HL-60 (cell line): ENCODE measurements at regions not wholly inside any gene's neighbourhood (a gene's known extent, or its start where the extent isn't known, plus 50 kb on each side); places are given as distances from the start of the nearest gene placed in this dataset.

Experiments used
- DNase-seq, 2 experiments: peaks; one replicate each; pipeline ENCODE4 v3.0.0-alpha.2; 2010 to 2020; ENCODE audit warnings: low read depth in 1 of 2, low spot score in 1 of 2
- H3K27ac ChIP-seq: fragments of 250-450 bp; sonication (Bioruptor Pico); replicated peaks from 2 replicates; pipeline ENCODE4 v1.5.1; 2020; ENCODE audit warnings: mild to moderate bottlenecking, moderate library complexity
- H3K27me3 ChIP-seq: fragments of 250-450 bp; sonication (Bioruptor Pico); 2 replicates; pipeline ENCODE4 v1.5.1; 2021; ENCODE audit warnings: mild to moderate bottlenecking, moderate library complexity; ENCODE audit not compliant: insufficient read depth, poor library complexity, severe bottlenecking
- H3K4me3 ChIP-seq: replicated peaks from 2 replicates; pipeline ENCODE4 v1.5.1; 2011; ENCODE audit warnings: mild to moderate bottlenecking, control low read depth, low read length; ENCODE audit not compliant: insufficient read depth
- GABPA ChIP-seq: IDR thresholded peaks from 2 replicates; pipeline ENCODE4 v1.6.1; 2012; ENCODE audit warnings: low read depth
- POLR2AphosphoS5 ChIP-seq: IDR thresholded peaks from 2 replicates; pipeline ENCODE4 v1.6.1; 2012; ENCODE audit warnings: low read depth
- SPI1 ChIP-seq: IDR thresholded peaks from 2 replicates; pipeline ENCODE4 v1.6.1; 2012; ENCODE audit warnings: low read depth, mild to moderate bottlenecking, borderline replicate concordance
- TF ChIP-seq, protein P1 (sequence below): IDR thresholded peaks from 2 replicates; pipeline ENCODE4 v1.6.1; 2012; ENCODE audit warnings: low read depth; ENCODE audit not compliant: insufficient replicate concordance
- TF ChIP-seq, protein P2 (sequence below): IDR thresholded peaks from one replicate; pipeline ENCODE4 v1.5.1; 2011; ENCODE audit warnings: low read length, control low read depth, inconsistent platforms; ENCODE audit not compliant: insufficient read depth

DNA sequence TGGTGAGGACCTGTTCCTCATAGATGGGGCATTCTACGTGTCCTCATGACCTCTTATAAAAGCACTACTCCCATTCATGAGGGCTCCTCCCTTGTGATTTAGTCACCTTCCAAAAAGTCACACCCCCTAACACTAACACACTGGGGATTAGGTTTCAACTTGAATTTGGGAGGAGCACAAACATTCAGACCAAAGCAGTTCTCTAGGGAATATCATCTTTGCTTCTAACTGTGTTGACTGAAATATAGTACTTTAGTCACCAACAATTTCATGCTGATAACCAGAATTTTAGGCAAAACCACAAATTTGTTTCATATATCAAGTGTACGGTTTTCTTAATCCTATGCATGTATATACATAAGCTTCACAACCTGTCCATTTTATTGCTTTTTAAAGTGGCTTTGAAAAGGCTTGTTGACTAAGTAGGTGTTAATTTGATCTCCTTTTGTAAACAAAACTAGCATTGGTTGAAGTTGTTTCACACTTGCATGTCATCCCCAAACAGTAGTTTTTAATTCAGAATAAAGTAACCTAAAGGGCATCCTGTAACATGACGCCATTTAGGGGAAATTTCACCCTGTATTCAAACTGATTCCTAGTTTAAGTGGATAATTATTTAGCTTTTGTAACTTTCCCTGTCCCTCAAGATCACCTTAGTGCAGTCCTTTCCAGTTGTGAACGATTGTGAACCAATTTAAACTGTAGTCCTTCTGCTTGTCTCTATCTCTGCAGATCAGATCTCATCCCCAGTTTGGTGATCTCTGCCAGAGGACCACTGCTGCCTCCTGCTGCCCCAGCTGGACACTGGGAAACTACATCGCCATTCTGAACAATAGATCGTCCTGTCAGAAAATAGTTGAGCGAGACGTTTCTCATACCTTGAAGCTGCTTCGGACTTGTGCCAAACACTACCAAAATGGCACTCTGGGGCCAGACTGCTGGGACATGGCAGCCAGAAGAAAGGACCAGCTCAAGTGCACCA, 141.1 kb downstream of the TLR5 start:
- no peak overlapping the region for H3K4me3 ChIP-seq
- DNase-seq: no peak
- H3K27ac ChIP-seq: no peak overlapping the region
- TF ChIP-seq POLR2AphosphoS5: no peak
- TF ChIP-seq, protein P1, sequence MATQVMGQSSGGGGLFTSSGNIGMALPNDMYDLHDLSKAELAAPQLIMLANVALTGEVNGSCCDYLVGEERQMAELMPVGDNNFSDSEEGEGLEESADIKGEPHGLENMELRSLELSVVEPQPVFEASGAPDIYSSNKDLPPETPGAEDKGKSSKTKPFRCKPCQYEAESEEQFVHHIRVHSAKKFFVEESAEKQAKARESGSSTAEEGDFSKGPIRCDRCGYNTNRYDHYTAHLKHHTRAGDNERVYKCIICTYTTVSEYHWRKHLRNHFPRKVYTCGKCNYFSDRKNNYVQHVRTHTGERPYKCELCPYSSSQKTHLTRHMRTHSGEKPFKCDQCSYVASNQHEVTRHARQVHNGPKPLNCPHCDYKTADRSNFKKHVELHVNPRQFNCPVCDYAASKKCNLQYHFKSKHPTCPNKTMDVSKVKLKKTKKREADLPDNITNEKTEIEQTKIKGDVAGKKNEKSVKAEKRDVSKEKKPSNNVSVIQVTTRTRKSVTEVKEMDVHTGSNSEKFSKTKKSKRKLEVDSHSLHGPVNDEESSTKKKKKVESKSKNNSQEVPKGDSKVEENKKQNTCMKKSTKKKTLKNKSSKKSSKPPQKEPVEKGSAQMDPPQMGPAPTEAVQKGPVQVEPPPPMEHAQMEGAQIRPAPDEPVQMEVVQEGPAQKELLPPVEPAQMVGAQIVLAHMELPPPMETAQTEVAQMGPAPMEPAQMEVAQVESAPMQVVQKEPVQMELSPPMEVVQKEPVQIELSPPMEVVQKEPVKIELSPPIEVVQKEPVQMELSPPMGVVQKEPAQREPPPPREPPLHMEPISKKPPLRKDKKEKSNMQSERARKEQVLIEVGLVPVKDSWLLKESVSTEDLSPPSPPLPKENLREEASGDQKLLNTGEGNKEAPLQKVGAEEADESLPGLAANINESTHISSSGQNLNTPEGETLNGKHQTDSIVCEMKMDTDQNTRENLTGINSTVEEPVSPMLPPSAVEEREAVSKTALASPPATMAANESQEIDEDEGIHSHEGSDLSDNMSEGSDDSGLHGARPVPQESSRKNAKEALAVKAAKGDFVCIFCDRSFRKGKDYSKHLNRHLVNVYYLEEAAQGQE: no peak
- no peak for TF ChIP-seq SPI1
- no peak for TF ChIP-seq GABPA
- TF ChIP-seq, protein P2, sequence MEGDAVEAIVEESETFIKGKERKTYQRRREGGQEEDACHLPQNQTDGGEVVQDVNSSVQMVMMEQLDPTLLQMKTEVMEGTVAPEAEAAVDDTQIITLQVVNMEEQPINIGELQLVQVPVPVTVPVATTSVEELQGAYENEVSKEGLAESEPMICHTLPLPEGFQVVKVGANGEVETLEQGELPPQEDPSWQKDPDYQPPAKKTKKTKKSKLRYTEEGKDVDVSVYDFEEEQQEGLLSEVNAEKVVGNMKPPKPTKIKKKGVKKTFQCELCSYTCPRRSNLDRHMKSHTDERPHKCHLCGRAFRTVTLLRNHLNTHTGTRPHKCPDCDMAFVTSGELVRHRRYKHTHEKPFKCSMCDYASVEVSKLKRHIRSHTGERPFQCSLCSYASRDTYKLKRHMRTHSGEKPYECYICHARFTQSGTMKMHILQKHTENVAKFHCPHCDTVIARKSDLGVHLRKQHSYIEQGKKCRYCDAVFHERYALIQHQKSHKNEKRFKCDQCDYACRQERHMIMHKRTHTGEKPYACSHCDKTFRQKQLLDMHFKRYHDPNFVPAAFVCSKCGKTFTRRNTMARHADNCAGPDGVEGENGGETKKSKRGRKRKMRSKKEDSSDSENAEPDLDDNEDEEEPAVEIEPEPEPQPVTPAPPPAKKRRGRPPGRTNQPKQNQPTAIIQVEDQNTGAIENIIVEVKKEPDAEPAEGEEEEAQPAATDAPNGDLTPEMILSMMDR: no peak
- peaks cover 3% of the 10 kb centered on the region for H3K27me3 ChIP-seq

DNA sequence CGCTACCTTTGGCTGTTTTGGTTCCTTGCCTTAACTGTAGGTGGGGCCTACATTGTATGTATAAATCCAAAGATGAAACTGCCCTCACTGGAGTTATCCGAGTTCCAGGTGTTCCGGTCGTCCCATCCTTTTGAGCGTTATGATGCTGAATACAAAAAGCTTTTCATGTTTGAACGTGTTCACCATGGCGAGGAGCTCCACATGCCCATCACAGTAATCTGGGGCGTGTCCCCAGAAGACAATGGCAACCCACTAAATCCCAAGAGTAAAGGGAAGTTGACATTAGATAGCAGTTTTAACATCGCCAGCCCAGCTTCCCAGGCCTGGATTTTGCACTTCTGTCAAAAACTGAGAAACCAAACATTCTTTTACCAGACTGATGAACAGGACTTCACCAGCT, 139.5 kb downstream of the TLR5 start:
- peaks cover 3% of the 10 kb centered on the region for H3K27me3 ChIP-seq
- H3K27ac ChIP-seq: no peak overlapping the region
- no peak overlapping the region for H3K4me3 ChIP-seq
- no peak for DNase-seq
- TF ChIP-seq POLR2AphosphoS5 (no peak), GABPA (no peak), SPI1 (no peak)
- TF ChIP-seq, protein P2: no peak
- TF ChIP-seq, protein P1: no peak

DNA sequence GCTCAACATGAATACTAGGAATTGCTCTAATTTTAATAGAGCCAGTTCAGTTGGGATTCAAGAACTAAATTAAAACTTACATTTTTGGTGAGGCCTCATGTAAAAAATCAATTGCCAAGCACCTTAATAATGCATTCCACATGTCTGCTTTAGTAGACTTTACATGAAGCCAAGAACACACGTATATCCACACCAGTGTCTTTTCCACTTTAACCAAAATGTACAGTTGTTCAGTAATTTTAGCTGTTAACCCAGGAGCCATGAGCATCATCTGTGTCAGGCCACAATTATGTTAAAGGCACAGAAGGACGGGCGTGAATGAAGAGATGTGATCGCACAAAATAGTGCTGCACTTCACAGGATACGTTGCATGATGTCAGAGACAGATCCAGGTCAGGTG, 136.7 kb downstream of the TLR5 start:
- H3K4me3 ChIP-seq: no peak overlapping the region
- TF ChIP-seq SPI1 (no peak), GABPA (no peak), POLR2AphosphoS5 (no peak)
- TF ChIP-seq, protein P2: no peak
- TF ChIP-seq, protein P1: no peak
- DNase-seq: no peak
- peaks cover 2% of the 10 kb centered on the region for H3K27me3 ChIP-seq
- no peak overlapping the region for H3K27ac ChIP-seq
